ENCODE measurements at regions not wholly inside any gene's neighbourhood (a gene's known extent, or its start where the extent isn't known, plus 50 kb on each side); places are given as distances from the start of the nearest gene placed in this dataset.

DNA sequence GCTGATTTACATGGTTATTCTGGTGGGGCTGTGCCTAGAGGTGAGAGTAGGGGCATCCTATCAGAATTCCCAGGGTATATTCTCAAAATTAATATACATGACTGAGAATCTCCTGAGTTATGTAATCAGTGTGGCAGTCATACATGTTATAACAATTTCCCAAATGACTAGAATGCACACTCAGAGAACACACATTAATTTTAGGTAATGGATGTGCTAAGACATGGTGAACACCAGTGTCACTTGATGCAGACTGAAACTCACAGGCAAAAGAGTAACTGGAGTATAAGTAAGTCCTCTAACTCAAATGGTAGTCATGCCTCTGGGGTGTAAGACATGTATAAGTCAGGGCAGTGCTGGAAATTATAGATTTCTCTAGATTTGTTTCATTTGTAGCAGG lies 1198.4 kb upstream of the CITED2 start:
- TF ChIP-seq, protein P1, sequence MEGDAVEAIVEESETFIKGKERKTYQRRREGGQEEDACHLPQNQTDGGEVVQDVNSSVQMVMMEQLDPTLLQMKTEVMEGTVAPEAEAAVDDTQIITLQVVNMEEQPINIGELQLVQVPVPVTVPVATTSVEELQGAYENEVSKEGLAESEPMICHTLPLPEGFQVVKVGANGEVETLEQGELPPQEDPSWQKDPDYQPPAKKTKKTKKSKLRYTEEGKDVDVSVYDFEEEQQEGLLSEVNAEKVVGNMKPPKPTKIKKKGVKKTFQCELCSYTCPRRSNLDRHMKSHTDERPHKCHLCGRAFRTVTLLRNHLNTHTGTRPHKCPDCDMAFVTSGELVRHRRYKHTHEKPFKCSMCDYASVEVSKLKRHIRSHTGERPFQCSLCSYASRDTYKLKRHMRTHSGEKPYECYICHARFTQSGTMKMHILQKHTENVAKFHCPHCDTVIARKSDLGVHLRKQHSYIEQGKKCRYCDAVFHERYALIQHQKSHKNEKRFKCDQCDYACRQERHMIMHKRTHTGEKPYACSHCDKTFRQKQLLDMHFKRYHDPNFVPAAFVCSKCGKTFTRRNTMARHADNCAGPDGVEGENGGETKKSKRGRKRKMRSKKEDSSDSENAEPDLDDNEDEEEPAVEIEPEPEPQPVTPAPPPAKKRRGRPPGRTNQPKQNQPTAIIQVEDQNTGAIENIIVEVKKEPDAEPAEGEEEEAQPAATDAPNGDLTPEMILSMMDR (IDR thresholded peaks at IDR 0.05), result no peak
- TF ChIP-seq POLR2A (IDR thresholded peaks at IDR 0.05), result no peak
- TF ChIP-seq POLR2AphosphoS5 (IDR thresholded peaks at IDR 0.05), result no peak
